ENCODE measurements at regions not wholly inside any gene's neighbourhood (a gene's known extent, or its start where the extent isn't known, plus 50 kb on each side); places are given as distances from the start of the nearest gene placed in this dataset.

DNA sequence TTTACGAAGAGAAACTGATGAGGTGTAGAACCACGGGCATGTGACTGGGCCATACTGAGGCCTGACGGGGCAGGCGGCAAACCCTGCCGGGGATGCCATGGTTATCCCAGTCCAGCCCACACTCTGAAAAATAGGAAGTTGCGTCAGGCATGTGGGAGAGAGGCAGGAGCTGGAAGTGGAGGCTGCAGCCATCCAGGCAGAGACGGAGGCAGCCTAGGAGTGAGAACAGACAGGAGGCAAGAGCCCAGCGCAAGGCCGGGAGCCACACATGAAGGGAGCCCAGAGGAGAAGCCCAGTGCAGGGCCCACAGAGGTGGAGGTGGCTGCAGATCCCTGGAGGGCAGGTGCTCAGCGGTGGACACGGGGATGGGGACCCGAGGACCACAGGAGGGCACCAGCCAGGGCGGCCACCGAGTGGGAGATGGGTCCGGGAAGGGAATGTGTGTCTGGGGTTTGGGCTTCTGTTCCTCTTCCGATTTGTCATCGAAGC, 175.2 kb upstream of the PPP2R2D start:
- DNase-seq = no peak
- Mint-ChIP-seq H3K27ac (no peak overlapping the region), H3K4me3 (no peak overlapping the region), H3K36me3 (ENCODE audit: low read depth) (no peaks in the 10 kb centered on the region; the same call in 1 of the 2 replicates), H3K9me3 (peaks cover 58% of the 10 kb centered on the region), H3K27me3 (ENCODE audit: insufficient read depth) (no peaks in the 10 kb centered on the region; the same call in 1 of the 2 replicates), H3K4me1 (ENCODE audit: low read depth) (no peaks in the 10 kb centered on the region)
- TF ChIP-seq CTCF (IDR thresholded peaks at IDR 0.05) = no peak

- no peak for TF ChIP-seq CTCF (IDR thresholded peaks at IDR 0.05)
- no peak overlapping the region for H3K4me3 Mint-ChIP-seq
- no peak for DNase-seq
- H3K27ac Mint-ChIP-seq = no peak overlapping the region
- no peaks in the 10 kb centered on the region; the same call in 1 of the 2 replicates for H3K27me3 Mint-ChIP-seq (ENCODE audit: insufficient read depth)
- peaks cover 58% of the 10 kb centered on the region for H3K9me3 Mint-ChIP-seq
- no peaks in the 10 kb centered on the region for H3K4me1 Mint-ChIP-seq (ENCODE audit: low read depth)
- H3K36me3 Mint-ChIP-seq (ENCODE audit: low read depth) = no peaks in the 10 kb centered on the region; the same call in 1 of the 2 replicates
Measured at GRCh38 chr10:131726076-131726880, 174.5 kb upstream of the PPP2R2D start.

GRCh38 chr10:131726967-131727366, 173.8 kb upstream of the PPP2R2D start:
- Mint-ChIP-seq H3K9me3 (peaks cover 59% of the 10 kb centered on the region), H3K4me1 (ENCODE audit: low read depth) (no peaks in the 10 kb centered on the region), H3K27ac (no peak overlapping the region), H3K36me3 (ENCODE audit: low read depth) (no peaks in the 10 kb centered on the region; the same call in 1 of the 2 replicates), H3K4me3 (no peak overlapping the region), H3K27me3 (ENCODE audit: insufficient read depth) (no peaks in the 10 kb centered on the region; the same call in 1 of the 2 replicates)
- TF ChIP-seq CTCF (IDR thresholded peaks at IDR 0.05) = no peak
- DNase-seq = no peak

DNA sequence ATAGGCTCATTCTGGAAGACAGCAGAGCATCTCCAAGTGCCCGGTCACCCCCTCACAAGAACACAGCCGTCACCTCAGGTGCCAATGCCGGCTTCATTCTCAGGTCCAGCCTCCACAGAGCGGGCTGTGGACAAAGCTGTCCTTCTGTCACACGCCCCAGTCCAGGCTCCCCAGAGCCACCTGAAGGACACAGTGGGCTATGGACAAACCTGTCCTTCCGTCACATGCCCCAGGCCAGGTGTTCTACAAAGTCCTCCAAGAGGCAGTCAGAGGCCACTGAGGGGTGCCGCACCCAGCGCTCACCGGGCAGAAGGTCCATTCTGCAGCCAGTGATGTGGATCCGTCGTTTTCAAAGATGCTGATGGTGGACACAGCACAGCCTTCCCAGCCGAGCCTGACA, 173.2 kb upstream of the PPP2R2D start:
- Mint-ChIP-seq H3K27ac (no peak overlapping the region), H3K27me3 (ENCODE audit: insufficient read depth) (no peaks in the 10 kb centered on the region; the same call in 1 of the 2 replicates), H3K36me3 (ENCODE audit: low read depth) (no peaks in the 10 kb centered on the region; the same call in 1 of the 2 replicates), H3K4me1 (ENCODE audit: low read depth) (no peaks in the 10 kb centered on the region), H3K4me3 (no peak overlapping the region), H3K9me3 (peaks cover 60% of the 10 kb centered on the region)
- DNase-seq = no peak
- no peak for TF ChIP-seq CTCF (IDR thresholded peaks at IDR 0.05)

DNA sequence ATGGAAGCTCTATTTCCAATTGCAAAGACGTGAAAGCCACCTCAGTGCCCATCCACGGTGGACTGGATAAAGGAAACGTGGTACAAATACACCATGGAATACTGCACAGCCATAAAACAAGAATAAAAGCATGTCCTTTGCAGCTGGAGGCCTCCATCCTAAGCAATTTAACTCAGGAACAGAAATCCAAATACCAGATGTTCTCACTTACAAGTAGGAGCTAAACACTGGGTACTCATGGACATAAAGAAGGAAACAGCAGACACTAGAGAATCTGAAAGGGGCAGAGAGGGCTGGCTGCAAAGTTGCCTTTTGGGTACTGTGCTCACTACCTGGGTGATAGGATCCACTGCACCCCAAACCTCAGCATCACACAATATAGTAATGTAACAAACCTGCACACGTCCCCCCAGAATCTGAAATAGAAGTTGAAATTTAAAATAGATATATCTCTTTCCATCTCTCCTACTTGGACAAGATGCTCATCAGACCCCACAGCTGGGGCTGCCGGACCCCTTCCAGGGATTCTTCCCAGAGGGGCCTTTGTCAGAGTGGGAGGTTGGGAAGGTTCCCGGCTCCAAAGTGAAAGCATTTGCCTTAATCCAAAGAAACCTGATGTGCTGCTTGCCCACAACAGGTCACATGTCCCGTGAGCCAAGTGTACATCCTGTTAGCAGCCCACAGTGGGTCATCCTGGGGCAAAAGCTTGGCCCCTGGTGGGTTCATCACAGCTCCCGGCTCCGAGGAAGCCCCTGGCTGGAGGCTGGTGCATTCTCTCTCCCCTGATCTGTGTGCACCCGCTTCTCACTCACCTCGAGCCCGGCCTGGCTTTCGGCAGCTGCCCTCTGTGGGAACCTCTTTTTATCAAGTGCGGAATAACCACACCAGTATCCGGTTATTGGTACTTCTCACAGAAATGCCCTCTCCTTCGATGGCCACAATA, 172.3 kb upstream of the PPP2R2D start:
- no peak overlapping the region for H3K27ac Mint-ChIP-seq
- H3K4me1 Mint-ChIP-seq (ENCODE audit: low read depth) = no peaks in the 10 kb centered on the region
- TF ChIP-seq CTCF (IDR thresholded peaks at IDR 0.05) = no peak
- no peaks in the 10 kb centered on the region; the same call in 1 of the 2 replicates for H3K36me3 Mint-ChIP-seq (ENCODE audit: low read depth)
- peaks cover 60% of the 10 kb centered on the region for H3K9me3 Mint-ChIP-seq
- no peak overlapping the region for H3K4me3 Mint-ChIP-seq
- DNase-seq = no peak
- no peaks in the 10 kb centered on the region; the same call in 1 of the 2 replicates for H3K27me3 Mint-ChIP-seq (ENCODE audit: insufficient read depth)
